ENCODE measurements at regions not wholly inside any gene's neighbourhood (a gene's known extent, or its start where the extent isn't known, plus 50 kb on each side); places are given as distances from the start of the nearest gene placed in this dataset.
A peak's percentile ranks its signal among the peaks of the same experiment; 100 is the strongest.

- CTCF ChIA-PET = no interaction called here
Observed at GRCh38 chr2:67272195-67272594, 124.9 kb upstream of the ETAA1 start.

More at GRCh38 chr2:67272195-67272594, 124.9 kb upstream of the ETAA1 start:
- Histone ChIP-seq H3K9me3 (ENCODE audit: control insufficient read depth, insufficient read depth, low read length) (no peaks in the 10 kb centered on the region), H4K8ac (ENCODE audit: low read depth in 2 of 2, low read length in 2 of 2) (peak overlapping the region; percentile 85 to 91; a peak in 3 of 4 replicates), H3K4me3 (ENCODE audit: insufficient read depth, low read depth, low read length) (no peak overlapping the region), H2BK20ac (ENCODE audit: low read depth, low read length) (peak overlapping the region; percentile 80), H3K27ac (ENCODE audit: insufficient read depth, low read length) (no peak overlapping the region), H3K4me1 (ENCODE audit: control insufficient read depth, insufficient read depth, low read length) (peaks cover 8% of the 10 kb centered on the region; the same call in 1 of the 2 replicates), H3K79me1 (ENCODE audit: low read depth in 1 of 2, low read length in 2 of 2) (peaks cover 0 to 7% of the 10 kb centered on the region in 2 experiments; a peak in 2 of 4 replicates), H2AK5ac (ENCODE audit: low read depth, low read length) (no peak overlapping the region), H3K23ac (ENCODE audit: low read depth, low read length) (peak overlapping the region; percentile 61; the same call in 1 of the 2 replicates), H3K36me3 (ENCODE audit: control insufficient read depth, insufficient read depth, low read length) (no peaks in the 10 kb centered on the region), H2BK120ac (ENCODE audit: low read depth, low read length) (peak overlapping the region; percentile 96), H3K14ac (replicated peaks; ENCODE audit: low read depth, low read length) (peak overlapping the region; percentile 69), H4K91ac (ENCODE audit: insufficient read depth, low read depth, low read length) (no peak overlapping the region), H3K18ac (ENCODE audit: low read depth, low read length) (peak overlapping the region; percentile 96), H3K4me2 (ENCODE audit: low read depth, low read length) (peak overlapping the region; percentile 25; the same call in 1 of the 2 replicates), H2AK9ac (replicated peaks; ENCODE audit: low read depth, low read length, poor library complexity) (no peak overlapping the region), H3K56ac (ENCODE audit: extremely low read depth, insufficient read depth, low read length) (peak overlapping the region; percentile 46; the same call in 1 of the 2 replicates), H3K4ac (ENCODE audit: low read depth, low read length) (peak overlapping the region; percentile 75; the same call in 1 of the 2 replicates), H3K27me3 (ENCODE audit: control insufficient read depth, insufficient read depth, low read length) (no peaks in the 10 kb centered on the region), H4K20me1 (ENCODE audit: insufficient read depth, low read length) (no peaks in the 10 kb centered on the region), H3K9me1 (ENCODE audit: insufficient read depth, low read length) (peaks cover 5% of the 10 kb centered on the region; the same call in 1 of the 2 replicates), H2AFZ (replicated peaks; ENCODE audit: low read length, poor library complexity) (peak overlapping the region; percentile 66), H4K5ac (ENCODE audit: low read depth, low read length) (peak overlapping the region; percentile 49; the same call in 1 of the 2 replicates), H2BK5ac (ENCODE audit: low read depth, low read length, poor library complexity, severe bottlenecking) (peak overlapping the region; percentile 94), H2BK15ac (ENCODE audit: low read depth, low read length) (peak overlapping the region; percentile 92; the same call in 2 of the 3 replicates), H3K9ac (ENCODE audit: low read depth, low read length) (no peak overlapping the region)
- dilution Hi-C loops (cut with HindIII; ENCODE audit: low sequenced_read_pairs, unreplicated experiment) = no loop called here
- BruUV-seq (replicated peaks) = no TSS peak
- WGBS, 2 experiments (ENCODE audit: extremely low coverage in 2 of 2, insufficient read length in 1 of 2) = no CpG with 5 or more reads among the region's 4 CpGs
- in situ Hi-C loops (cut with MboI; ENCODE audit: low sequenced_read_pairs) = no loop called here
- POLR2A ChIA-PET (ENCODE audit: unreplicated experiment) = no interaction called here
- intact Hi-C loops (cut with micrococcal nuclease) = no loop called here
- TF ChIP-seq RCOR1 (IDR thresholded peaks at IDR 0.05; ENCODE audit: insufficient replicate concordance, low read length) (no peak), USF2 (IDR thresholded peaks at IDR 0.05; ENCODE audit: low read depth, low read length) (no peak), NFE2L2 (IDR thresholded peaks at IDR 0.05; ENCODE audit: low read depth, low read length) (no peak), RAD21 (IDR thresholded peaks at IDR 0.05; ENCODE audit: low read length) (no peak), FOS (IDR thresholded peaks at IDR 0.05; ENCODE audit: low read depth, low read length) (no peak), RFX5 (IDR thresholded peaks at IDR 0.05; ENCODE audit: low read depth, low read length) (no peak), MXI1 (IDR thresholded peaks at IDR 0.05; ENCODE audit: borderline replicate concordance, low read depth, low read length) (no peak), SMC3 (IDR thresholded peaks at IDR 0.05; ENCODE audit: low read depth, low read length) (no peak), CTCF (conservative IDR thresholded peaks at IDR 0.05; ENCODE audit: low read depth, low read length) (no peak), CHD1 (IDR thresholded peaks at IDR 0.05; ENCODE audit: low read depth, low read length) (no peak), MAZ (IDR thresholded peaks at IDR 0.05; ENCODE audit: borderline replicate concordance, low read depth, low read length) (no peak), POLR2A (IDR thresholded peaks at IDR 0.05; ENCODE audit: low read depth, low read length) (no peak), MAFK (IDR thresholded peaks at IDR 0.05; ENCODE audit: low read depth, low read length) (no peak), CEBPB (IDR thresholded peaks at IDR 0.05; ENCODE audit: low read depth, low read length) (no peak), BHLHE40 (IDR thresholded peaks at IDR 0.05; ENCODE audit: low read depth, low read length) (no peak), ELK1 (IDR thresholded peaks at IDR 0.05; ENCODE audit: borderline replicate concordance, low read depth, low read length) (no peak)
- peak; percentile 85 for ATAC-seq (ENCODE audit: low read depth)
- peak; percentile 66 for DNase-seq

Data from IMR-90 (cell line).